Fibroblast of mammary gland (primary cell): ENCODE measurements at regions not wholly inside any gene's neighbourhood (a gene's known extent, or its start where the extent isn't known, plus 50 kb on each side); places are given as distances from the start of the nearest gene placed in this dataset.

Experiments used
- DNase-seq: peaks from one replicate; pipeline ENCODE4 v3.0.0-alpha.2; 2010; ENCODE audit warnings: low read depth
- H3K4me3 ChIP-seq: 2 replicates; pipeline ENCODE4 v1.5.1; 2011; ENCODE audit warnings: low read depth, mild to moderate bottlenecking, low read length, moderate library complexity; ENCODE audit not compliant: control insufficient read depth
- CTCF ChIP-seq: conservative IDR thresholded peaks from 2 replicates; pipeline ENCODE4 v1.5.1; 2011; ENCODE audit warnings: low read depth, low read length, inconsistent platforms; ENCODE audit not compliant: control insufficient read depth, insufficient read depth

- no peak for DNase-seq
- H3K4me3 ChIP-seq, result no peak overlapping the region
- no peak for TF ChIP-seq CTCF
Measured at GRCh38 chr12:24551163-24551786, 397.6 kb downstream of the BCAT1 start.

GRCh38 chr12:24550609-24551008 lies 398.3 kb downstream of the BCAT1 start:
- no peak overlapping the region for H3K4me3 ChIP-seq
- TF ChIP-seq CTCF, result no peak
- DNase-seq, result no peak

GRCh38 chr12:24546661-24547060 lies 402.2 kb downstream of the BCAT1 start:
- DNase-seq, result no peak
- TF ChIP-seq CTCF, result no peak
- H3K4me3 ChIP-seq, result no peak overlapping the region

GRCh38 chr12:24546084-24546483 lies 402.8 kb downstream of the BCAT1 start:
- H3K4me3 ChIP-seq, result no peak overlapping the region
- TF ChIP-seq CTCF, result no peak
- DNase-seq, result no peak

- no peak for DNase-seq
- TF ChIP-seq CTCF, result no peak
- no peak overlapping the region for H3K4me3 ChIP-seq
Measured at GRCh38 chr12:24544368-24544767, 404.5 kb downstream of the BCAT1 start.

- no peak for DNase-seq
- no peak for TF ChIP-seq CTCF
Measured at GRCh38 chr12:24541193-24541871, 407.6 kb downstream of the BCAT1 start.

More at GRCh38 chr12:24541193-24541871, 407.6 kb downstream of the BCAT1 start:
- H3K4me3 ChIP-seq, result no peak overlapping the region
